ENCODE measurements at regions not wholly inside any gene's neighbourhood (a gene's known extent, or its start where the extent isn't known, plus 50 kb on each side); places are given as distances from the start of the nearest gene placed in this dataset.

- TF ChIP-seq ZNF546 (CRISPR knock-in tag; conservative IDR thresholded peaks at IDR 0.05), result 0 out of 2 replicates have a peak, but pooled peaks have one; percentile 45
- TF ChIP-seq HDAC1 (CRISPR knock-in tag; IDR thresholded peaks at IDR 0.05), result peak; percentile 80
- TF ChIP-seq ZNF562 (CRISPR knock-in tag; IDR thresholded peaks at IDR 0.05; ENCODE audit: borderline replicate concordance), result no peak
- no peak for TF ChIP-seq ZNF83 (CRISPR knock-in tag; IDR thresholded peaks at IDR 0.05; ENCODE audit: borderline replicate concordance)
- TF ChIP-seq NKX3-1 (CRISPR knock-in tag; IDR thresholded peaks at IDR 0.05), result no peak
- TF ChIP-seq, protein P1, sequence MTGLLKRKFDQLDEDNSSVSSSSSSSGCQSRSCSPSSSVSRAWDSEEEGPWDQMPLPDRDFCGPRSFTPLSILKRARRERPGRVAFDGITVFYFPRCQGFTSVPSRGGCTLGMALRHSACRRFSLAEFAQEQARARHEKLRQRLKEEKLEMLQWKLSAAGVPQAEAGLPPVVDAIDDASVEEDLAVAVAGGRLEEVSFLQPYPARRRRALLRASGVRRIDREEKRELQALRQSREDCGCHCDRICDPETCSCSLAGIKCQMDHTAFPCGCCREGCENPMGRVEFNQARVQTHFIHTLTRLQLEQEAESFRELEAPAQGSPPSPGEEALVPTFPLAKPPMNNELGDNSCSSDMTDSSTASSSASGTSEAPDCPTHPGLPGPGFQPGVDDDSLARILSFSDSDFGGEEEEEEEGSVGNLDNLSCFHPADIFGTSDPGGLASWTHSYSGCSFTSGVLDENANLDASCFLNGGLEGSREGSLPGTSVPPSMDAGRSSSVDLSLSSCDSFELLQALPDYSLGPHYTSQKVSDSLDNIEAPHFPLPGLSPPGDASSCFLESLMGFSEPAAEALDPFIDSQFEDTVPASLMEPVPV (CRISPR knock-in tag; IDR thresholded peaks at IDR 0.05), result peak; percentile 80
- TF ChIP-seq, protein P2, sequence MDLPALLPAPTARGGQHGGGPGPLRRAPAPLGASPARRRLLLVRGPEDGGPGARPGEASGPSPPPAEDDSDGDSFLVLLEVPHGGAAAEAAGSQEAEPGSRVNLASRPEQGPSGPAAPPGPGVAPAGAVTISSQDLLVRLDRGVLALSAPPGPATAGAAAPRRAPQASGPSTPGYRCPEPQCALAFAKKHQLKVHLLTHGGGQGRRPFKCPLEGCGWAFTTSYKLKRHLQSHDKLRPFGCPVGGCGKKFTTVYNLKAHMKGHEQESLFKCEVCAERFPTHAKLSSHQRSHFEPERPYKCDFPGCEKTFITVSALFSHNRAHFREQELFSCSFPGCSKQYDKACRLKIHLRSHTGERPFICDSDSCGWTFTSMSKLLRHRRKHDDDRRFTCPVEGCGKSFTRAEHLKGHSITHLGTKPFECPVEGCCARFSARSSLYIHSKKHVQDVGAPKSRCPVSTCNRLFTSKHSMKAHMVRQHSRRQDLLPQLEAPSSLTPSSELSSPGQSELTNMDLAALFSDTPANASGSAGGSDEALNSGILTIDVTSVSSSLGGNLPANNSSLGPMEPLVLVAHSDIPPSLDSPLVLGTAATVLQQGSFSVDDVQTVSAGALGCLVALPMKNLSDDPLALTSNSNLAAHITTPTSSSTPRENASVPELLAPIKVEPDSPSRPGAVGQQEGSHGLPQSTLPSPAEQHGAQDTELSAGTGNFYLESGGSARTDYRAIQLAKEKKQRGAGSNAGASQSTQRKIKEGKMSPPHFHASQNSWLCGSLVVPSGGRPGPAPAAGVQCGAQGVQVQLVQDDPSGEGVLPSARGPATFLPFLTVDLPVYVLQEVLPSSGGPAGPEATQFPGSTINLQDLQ (CRISPR knock-in tag; IDR thresholded peaks at IDR 0.05), result peak; percentile 84; the same call in 1 of the 2 replicates
- TF ChIP-seq ZSCAN29 (CRISPR knock-in tag; conservative IDR thresholded peaks at IDR 0.05), result no peak
- TF ChIP-seq GABPB1 (CRISPR knock-in tag; IDR thresholded peaks at IDR 0.05), result peak; percentile 72
- no peak for TF ChIP-seq PAWR (CRISPR knock-in tag; IDR thresholded peaks at IDR 0.05; ENCODE audit: borderline replicate concordance)
- TF ChIP-seq, protein P3, sequence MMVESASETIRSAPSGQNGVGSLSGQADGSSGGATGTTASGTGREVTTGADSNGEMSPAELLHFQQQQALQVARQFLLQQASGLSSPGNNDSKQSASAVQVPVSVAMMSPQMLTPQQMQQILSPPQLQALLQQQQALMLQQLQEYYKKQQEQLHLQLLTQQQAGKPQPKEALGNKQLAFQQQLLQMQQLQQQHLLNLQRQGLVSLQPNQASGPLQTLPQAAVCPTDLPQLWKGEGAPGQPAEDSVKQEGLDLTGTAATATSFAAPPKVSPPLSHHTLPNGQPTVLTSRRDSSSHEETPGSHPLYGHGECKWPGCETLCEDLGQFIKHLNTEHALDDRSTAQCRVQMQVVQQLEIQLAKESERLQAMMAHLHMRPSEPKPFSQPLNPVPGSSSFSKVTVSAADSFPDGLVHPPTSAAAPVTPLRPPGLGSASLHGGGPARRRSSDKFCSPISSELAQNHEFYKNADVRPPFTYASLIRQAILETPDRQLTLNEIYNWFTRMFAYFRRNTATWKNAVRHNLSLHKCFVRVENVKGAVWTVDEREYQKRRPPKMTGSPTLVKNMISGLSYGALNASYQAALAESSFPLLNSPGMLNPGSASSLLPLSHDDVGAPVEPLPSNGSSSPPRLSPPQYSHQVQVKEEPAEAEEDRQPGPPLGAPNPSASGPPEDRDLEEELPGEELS (CRISPR knock-in tag; IDR thresholded peaks at IDR 0.05), result peak; percentile 91
- TF ChIP-seq TRAFD1 (CRISPR knock-in tag; IDR thresholded peaks at IDR 0.05; ENCODE audit: borderline replicate concordance), result no peak
- peak; percentile 35; the same call in 1 of the 2 replicates for TF ChIP-seq MEF2D (CRISPR knock-in tag; IDR thresholded peaks at IDR 0.05)
- 0 out of 2 replicates have a peak, but pooled peaks have one; percentile 67 for TF ChIP-seq ZNF782 (CRISPR knock-in tag; IDR thresholded peaks at IDR 0.05; ENCODE audit: borderline replicate concordance)
- no peak for TF ChIP-seq ZNF10 (CRISPR knock-in tag; IDR thresholded peaks at IDR 0.05; ENCODE audit: borderline replicate concordance, low read depth)
Measured at GRCh38 chr5:173802670-173803165, 85.4 kb upstream of the CPEB4 start (continued).

Data from HepG2 (cell line).